Left lung (tissue), 4 donors: ENCODE measurements at regions not wholly inside any gene's neighbourhood (a gene's known extent, or its start where the extent isn't known, plus 50 kb on each side); places are given as distances from the start of the nearest gene placed in this dataset.
A peak's percentile ranks its signal among the peaks of the same experiment; 100 is the strongest.

Experiments
- ATAC-seq: fragments of 200-7000 bp; cut with Tn5 transposase; one replicate; pipeline ENCODE4 v1.9.1; 2020; ENCODE audit warnings: moderate library complexity
- DNase-seq, 4 donors: peaks; one replicate each; pipeline ENCODE4 v3.0.0-alpha.2; 2013 to 2020
- H3K27ac ChIP-seq, 2 donors: fragments of 200-600 bp; sonication (generic) in 1 of 2; one replicate each; pipeline versions ENCODE4 v1.5.0 to v1.8.0; 2020 to 2021
- H3K27me3 ChIP-seq, 2 donors: fragments of 200-600 bp; sonication (generic) in 1 of 2; one replicate each; pipeline versions ENCODE4 v1.5.0 to v1.8.0; 2020 to 2021
- H3K36me3 ChIP-seq, 2 donors: fragments of 200-600 bp; sonication (generic) in 1 of 2; one replicate each; pipeline versions ENCODE4 v1.5.0 to v1.8.0; 2020 to 2021
- H3K4me1 ChIP-seq, 2 donors: fragments of 200-600 bp; one replicate each; pipeline ENCODE4 v1.8.0; 2021
- H3K4me3 ChIP-seq, 2 donors: fragments of 200-600 bp; sonication (generic) in 1 of 2; one replicate each; pipeline versions ENCODE4 v1.5.0 to v1.8.0; 2020 to 2021; ENCODE audit warnings: mild to moderate bottlenecking in 1 of 2
- H3K9me3 ChIP-seq, 2 donors: fragments of 200-600 bp; sonication (generic) in 1 of 2; one replicate each; pipeline versions ENCODE4 v1.5.0 to v1.8.0; 2020 to 2021
- intact Hi-C, 2 donors: fragments of 100-400 bp; cut with DNase I; formaldehyde crosslinking; loops; one replicate each; pipeline versions ENCODE4 v1.11.2 to v1.14.2; 2022
- TF ChIP-seq, protein P1 (sequence below), 2 donors: fragments of 200-600 bp; sonication (generic) in 1 of 2; IDR thresholded peaks; one replicate each; pipeline versions ENCODE4 v1.5.0 to v1.8.0; 2021; ENCODE audit warnings: antibody characterized with exemption in 2 of 2
- donor health status: DM: no; HTN: yes; CAD: no.
- donor health status: DM: no; HTN: no; CAD: no.

- H3K36me3 ChIP-seq: no peaks in the 10 kb centered on the region
- intact Hi-C loops: loop anchor here in 1 of 2 donors (10.0 kb wide), 1 partner anchor 235 kb away; no protein-coding TSS in a partner anchor
- TF ChIP-seq, protein P1, sequence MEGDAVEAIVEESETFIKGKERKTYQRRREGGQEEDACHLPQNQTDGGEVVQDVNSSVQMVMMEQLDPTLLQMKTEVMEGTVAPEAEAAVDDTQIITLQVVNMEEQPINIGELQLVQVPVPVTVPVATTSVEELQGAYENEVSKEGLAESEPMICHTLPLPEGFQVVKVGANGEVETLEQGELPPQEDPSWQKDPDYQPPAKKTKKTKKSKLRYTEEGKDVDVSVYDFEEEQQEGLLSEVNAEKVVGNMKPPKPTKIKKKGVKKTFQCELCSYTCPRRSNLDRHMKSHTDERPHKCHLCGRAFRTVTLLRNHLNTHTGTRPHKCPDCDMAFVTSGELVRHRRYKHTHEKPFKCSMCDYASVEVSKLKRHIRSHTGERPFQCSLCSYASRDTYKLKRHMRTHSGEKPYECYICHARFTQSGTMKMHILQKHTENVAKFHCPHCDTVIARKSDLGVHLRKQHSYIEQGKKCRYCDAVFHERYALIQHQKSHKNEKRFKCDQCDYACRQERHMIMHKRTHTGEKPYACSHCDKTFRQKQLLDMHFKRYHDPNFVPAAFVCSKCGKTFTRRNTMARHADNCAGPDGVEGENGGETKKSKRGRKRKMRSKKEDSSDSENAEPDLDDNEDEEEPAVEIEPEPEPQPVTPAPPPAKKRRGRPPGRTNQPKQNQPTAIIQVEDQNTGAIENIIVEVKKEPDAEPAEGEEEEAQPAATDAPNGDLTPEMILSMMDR (IDR thresholded peaks at IDR 0.05): no peak
Measured at GRCh38 chr5:54909911-54910870, 75.2 kb downstream of the ESM1 start.

GRCh38 chr5:54908774-54909525 lies 76.4 kb downstream of the ESM1 start:
- H3K36me3 ChIP-seq: no peaks in the 10 kb centered on the region
- DNase-seq: no peak
- intact Hi-C loops: loop anchor here in 1 of 2 donors (10.0 kb wide), 1 partner anchor 236 kb away; no protein-coding TSS in a partner anchor
- H3K27me3 ChIP-seq: no peaks in the 10 kb centered on the region
- no peak overlapping the region for H3K4me3 ChIP-seq
- no peaks in the 10 kb centered on the region for H3K9me3 ChIP-seq
- ATAC-seq: no peak
- no peaks in the 10 kb centered on the region for H3K4me1 ChIP-seq
- H3K27ac ChIP-seq: no peak overlapping the region
- TF ChIP-seq, protein P1 (IDR thresholded peaks at IDR 0.05): no peak

More at GRCh38 chr5:54909911-54910870, 75.2 kb downstream of the ESM1 start:
- DNase-seq: no peak
- Histone ChIP-seq H3K27me3 (no peaks in the 10 kb centered on the region), H3K4me3 (no peak overlapping the region), H3K4me1 (no peaks in the 10 kb centered on the region), H3K9me3 (no peaks in the 10 kb centered on the region), H3K27ac (no peak overlapping the region)
- no peak for ATAC-seq

DNA sequence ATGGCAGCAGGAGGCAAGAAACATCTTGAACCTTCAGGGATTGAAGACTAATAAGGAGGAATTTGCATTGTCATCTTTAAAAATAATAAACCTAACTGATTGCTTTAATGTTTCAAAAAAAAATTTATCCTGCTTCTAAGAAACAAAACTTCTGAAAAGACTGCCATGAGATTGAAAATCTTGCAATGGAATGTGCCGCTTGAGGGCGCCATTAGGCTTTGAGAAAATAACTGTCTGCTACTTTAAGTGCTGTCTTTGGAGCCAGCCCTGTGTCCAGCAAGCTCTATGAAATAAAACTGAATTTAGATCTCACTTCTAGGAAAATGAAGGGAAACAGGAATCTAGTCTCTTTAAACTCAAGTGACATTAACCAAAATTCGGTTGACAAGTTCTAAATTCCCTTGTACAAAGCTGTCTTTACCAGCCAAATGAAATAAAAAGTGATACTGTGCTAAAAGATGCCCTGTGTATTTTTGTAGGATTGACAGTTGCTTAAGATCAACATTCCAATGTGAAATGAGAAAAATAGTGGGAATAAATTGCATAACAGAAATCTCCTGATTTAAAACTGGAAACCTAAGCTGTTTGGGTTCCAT lies 79.4 kb downstream of the ESM1 start:
- H3K36me3 ChIP-seq: no peaks in the 10 kb centered on the region
- DNase-seq (peak in 2 of 4 donors; percentile 51 to 61), ATAC-seq (peak; percentile 49)
- peaks cover 0 to 11% of the 10 kb centered on the region in 2 donors for H3K4me1 ChIP-seq
- no peak overlapping the region for H3K27ac ChIP-seq
- intact Hi-C loops: loop anchor here in 1 of 2 donors (10.0 kb wide), 1 partner anchor 239 kb away; no protein-coding TSS in a partner anchor
- H3K27me3 ChIP-seq: no peaks in the 10 kb centered on the region
- no peak overlapping the region for H3K4me3 ChIP-seq
- H3K9me3 ChIP-seq: no peaks in the 10 kb centered on the region
- TF ChIP-seq, protein P1 (IDR thresholded peaks at IDR 0.05): peak; percentile 43 to 54

DNA sequence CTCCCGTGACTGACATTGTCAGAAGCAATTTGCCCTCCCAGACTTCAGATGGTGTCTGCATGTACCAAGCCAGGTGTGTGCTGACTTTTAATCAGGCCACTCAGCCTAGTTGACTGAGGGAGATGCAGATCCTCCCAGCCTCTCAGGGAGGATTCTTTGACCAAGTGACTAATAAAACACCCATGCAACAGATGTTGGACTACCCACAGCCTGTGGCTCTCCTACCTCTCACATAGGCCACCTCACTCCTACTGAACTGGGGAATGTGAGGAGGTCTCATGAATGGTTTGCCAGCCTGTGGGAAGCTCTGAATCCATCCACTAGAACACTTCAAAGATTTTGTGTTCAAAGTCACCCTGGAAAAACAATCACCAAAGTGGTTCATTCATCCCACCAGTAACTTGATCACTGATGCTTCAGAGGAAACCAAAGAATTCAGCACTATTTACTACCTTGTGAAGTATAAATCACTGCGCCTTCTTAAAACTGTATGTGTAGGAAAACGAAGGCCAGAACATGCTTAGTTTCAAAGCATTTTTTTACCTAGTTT lies 80.1 kb downstream of the ESM1 start:
- Histone ChIP-seq H3K4me1 (peaks cover 0 to 11% of the 10 kb centered on the region in 2 donors), H3K36me3 (no peaks in the 10 kb centered on the region), H3K9me3 (no peaks in the 10 kb centered on the region), H3K4me3 (no peak overlapping the region), H3K27me3 (no peaks in the 10 kb centered on the region), H3K27ac (no peak overlapping the region)
- DNase-seq (no peak), ATAC-seq (no peak)
- TF ChIP-seq, protein P1 (IDR thresholded peaks at IDR 0.05): no peak
- intact Hi-C loops: loop anchor here in 1 of 2 donors (10.0 kb wide), 1 partner anchor 239 kb away; no protein-coding TSS in a partner anchor
